GM18498 (cell line): ENCODE measurements at regions not wholly inside any gene's neighbourhood (a gene's known extent, or its start where the extent isn't known, plus 50 kb on each side); places are given as distances from the start of the nearest gene placed in this dataset.
A peak's percentile ranks its signal among the peaks of the same experiment; 100 is the strongest.
"Not testable (repeated sequence)": the region's sequence is repeated elsewhere in the genome, so short reads cannot be mapped to it uniquely, and the experiment has no call there.

Experiments
- ATAC-seq: cut with Tn5 transposase; IDR thresholded peaks from one replicate; pipeline ENCODE4 v1.9.1; 2021; ENCODE audit warnings: mild to moderate bottlenecking, moderate library complexity; ENCODE audit not compliant: unreplicated experiment

DNA sequence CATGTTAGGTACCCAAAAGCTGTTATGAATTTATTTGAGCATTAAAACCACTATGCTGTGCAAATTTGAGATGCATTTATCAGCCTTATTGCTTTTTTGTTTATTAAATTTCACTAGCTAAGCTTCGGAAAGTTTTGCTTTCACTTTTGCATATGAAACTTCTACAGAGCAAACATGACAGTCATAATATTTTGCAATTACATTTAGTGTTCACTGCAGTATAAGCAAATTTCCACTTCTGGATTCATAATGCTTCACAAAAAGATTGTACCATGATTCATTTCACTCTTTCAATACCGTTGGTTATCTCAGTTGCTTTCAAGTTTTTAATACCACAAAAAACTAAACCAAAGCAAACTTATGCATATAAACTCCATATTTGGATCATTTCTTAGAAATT is 228.7 kb upstream of the SLC8A1 start:
- peak; percentile 72 for ATAC-seq

GRCh38 chr2:40690036-40690435 is 238.1 kb upstream of the SLC8A1 start:
- no peak for ATAC-seq

GRCh38 chr2:40690525-40690924 is 238.6 kb upstream of the SLC8A1 start:
- ATAC-seq = no peak

- no peak for ATAC-seq
Observed at GRCh38 chr2:40700231-40700954, 248.5 kb upstream of the SLC8A1 start.

DNA sequence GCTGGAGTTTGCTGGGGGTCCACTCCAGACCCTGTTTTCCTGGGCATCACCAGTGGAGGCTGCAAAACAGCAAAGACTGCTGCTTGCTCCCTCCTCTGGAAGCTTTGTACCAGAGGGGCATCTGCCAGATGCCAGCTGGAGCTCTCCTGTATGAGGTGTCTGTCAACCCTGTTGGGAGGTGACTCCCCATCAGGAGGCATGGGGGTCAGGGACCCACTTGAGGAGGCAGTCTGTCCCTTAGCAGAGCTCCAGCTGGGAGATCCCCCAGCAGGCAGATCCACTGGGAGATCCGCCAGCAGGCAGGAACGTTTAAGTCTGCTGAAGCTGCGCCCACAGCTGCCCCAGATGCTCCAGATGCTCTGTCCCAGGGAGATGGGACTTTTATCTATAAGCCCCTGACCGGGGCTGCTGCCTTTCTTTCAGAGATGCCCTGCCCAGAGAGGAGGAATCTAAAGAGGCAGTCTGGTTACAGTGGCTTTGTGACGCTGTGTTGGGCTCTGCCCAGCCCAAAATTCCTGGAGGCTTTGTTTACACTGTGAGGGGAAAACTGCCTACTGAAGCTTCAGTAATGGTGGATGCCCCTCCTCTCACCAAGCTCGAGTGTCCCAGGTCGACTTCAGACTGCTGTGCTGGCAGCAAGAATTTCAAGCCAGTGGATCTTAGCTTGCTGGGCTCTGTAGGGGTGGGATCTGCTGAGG is 260.5 kb upstream of the SLC8A1 start:
- not testable (repeated sequence) for ATAC-seq

- no peak for ATAC-seq
Observed at GRCh38 chr2:40716879-40717278, 265.0 kb upstream of the SLC8A1 start.

GRCh38 chr2:40719414-40719813 is 267.5 kb upstream of the SLC8A1 start:
- no peak for ATAC-seq

GRCh38 chr2:40721595-40721994 is 269.7 kb upstream of the SLC8A1 start:
- ATAC-seq = no peak

GRCh38 chr2:40723194-40723593 is 271.3 kb upstream of the SLC8A1 start:
- no peak for ATAC-seq

- ATAC-seq = no peak
Observed at GRCh38 chr2:40725040-40725439, 273.1 kb upstream of the SLC8A1 start.

DNA sequence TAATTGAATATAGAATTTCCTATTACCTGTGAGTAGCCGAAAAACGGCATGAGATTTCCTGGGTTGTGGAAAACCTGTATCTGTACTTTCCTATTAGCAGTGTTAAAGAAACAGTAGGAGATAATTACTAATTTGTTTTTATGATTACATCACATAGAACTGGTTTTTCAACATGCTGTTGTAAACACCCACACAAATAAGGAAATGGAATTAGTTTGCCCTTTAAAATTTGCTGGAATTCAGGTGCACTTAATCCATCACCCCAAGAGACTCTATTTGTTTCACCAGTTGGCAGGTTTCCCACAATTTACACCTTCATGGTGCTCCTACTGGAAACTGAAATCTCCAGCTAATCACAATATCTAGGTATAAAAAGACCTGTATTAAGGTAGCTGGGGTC is 274.1 kb upstream of the SLC8A1 start:
- ATAC-seq = no peak

DNA sequence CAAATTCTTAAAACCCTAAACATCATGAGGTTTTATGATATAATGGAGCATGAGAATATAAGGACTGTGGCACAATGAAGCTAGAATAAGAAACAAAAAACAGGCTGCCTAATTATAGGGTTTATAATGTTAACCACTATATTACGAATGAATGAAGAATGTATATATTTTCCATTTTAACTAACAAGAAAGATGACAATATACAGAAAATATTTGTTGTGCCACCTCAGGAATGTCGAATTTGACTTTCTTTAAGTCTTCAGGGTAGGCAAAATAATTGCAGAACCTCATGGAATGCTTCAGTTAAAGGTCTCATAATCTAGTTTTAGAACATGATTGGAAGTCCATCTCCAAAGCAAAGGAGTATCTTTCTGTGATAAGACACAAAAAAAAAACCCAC is 282.9 kb upstream of the SLC8A1 start:
- ATAC-seq = no peak

DNA sequence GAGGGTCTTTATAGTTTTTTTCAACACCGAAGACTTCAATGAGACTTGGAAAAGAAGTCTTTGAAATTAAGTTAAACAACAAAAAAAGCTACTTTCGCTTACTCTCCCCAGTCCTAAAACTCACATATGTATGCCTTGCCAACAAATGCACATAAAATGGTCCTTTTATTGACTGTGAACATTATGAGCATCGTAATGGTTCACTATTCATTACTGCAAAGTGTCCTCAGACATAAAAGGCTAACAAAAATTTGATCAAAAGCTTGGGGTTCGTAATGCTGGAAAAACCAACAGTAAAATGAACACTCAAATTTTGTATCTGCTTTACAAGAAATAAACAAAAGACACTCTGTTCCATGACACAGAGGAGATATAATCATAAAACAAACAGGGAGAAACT is 285.3 kb upstream of the SLC8A1 start:
- no peak for ATAC-seq

- no peak for ATAC-seq
Observed at GRCh38 chr2:40740419-40740818, 288.5 kb upstream of the SLC8A1 start.

DNA sequence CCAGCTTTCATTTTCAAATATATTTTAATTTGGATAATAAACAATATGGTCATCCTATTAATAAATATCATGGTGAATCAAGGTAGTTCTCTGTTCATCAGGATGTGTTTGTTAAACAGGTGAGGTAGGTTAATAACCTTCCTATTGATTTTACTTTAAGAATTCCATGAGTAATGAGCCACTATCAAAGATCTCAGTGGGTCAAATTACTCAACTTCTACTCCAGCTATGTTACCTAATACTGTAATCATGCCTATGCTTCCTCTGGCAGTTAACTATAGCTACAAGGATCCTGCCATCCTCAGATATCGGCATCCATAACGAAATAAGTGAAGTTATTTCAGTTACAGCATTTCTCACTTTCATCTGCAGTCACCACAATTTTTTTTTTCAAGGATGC is 289.6 kb upstream of the SLC8A1 start:
- no peak for ATAC-seq

DNA sequence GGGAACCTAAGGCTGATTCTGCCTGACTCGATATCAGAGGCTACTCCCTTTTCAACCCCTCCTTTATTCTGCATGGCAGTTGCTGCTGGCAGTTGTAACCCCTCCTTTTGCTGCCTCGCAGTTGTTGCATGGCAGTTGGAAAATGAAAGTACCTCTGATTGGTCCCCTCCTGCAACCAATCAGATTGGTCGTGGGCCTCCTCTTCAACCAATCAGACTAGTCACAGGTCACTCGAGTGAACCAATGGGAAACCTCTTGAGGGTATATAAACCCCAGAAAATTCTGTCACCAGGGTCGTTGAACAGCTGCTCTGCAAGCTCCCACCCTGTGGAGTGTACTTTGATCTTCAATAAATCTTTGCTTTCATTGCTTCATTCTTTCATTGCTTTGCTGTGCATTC is 294.3 kb upstream of the SLC8A1 start:
- no peak for ATAC-seq

DNA sequence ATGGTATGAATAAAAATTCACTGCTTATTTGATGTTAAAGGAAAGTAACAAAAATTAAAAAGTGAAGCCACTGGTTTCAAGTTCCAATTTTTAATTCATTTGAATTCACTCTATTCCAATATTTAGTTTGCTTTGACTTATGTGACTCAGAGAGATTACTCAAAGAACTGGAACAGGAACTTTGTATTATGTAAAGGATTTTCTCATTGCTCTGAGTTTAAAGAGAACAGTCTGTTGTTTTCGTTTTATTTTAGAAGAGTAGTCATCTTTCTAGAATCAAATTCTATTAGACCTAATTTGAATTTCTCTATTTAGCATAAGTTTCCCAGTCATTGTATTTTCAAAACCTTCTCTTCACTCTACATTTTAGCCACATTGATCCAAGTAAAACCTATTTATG is 300.1 kb upstream of the SLC8A1 start:
- no peak for ATAC-seq

- no peak for ATAC-seq
Observed at GRCh38 chr2:40752796-40753195, 300.9 kb upstream of the SLC8A1 start.

DNA sequence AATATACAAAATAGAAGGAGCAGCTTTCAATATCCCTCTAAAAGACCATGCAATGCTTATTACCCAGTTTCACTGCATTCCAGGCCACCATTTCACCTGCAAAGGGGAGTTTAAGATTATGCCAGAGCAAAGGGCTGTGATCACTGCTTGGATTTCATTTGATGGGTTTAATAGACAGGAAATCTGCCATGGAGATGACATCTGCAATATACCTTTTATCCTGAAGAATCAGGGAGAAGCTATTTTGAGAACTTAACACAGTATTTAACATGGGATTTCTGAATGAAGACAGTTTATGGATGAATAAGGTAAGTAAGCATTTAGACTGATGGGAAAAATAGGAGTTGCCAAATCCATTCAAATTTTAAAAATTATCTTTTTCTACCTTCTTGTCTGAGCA is 303.0 kb upstream of the SLC8A1 start:
- no peak for ATAC-seq

- peak; percentile 46 for ATAC-seq
Observed at GRCh38 chr2:40758401-40759155, 306.7 kb upstream of the SLC8A1 start.

- peak; percentile 53 for ATAC-seq
Observed at GRCh38 chr2:40760071-40760666, 308.3 kb upstream of the SLC8A1 start.

GRCh38 chr2:40773291-40773690 is 321.4 kb upstream of the SLC8A1 start:
- ATAC-seq = no peak
